AG09319 (cell line): ENCODE measurements at regions not wholly inside any gene's neighbourhood (a gene's known extent, or its start where the extent isn't known, plus 50 kb on each side); places are given as distances from the start of the nearest gene placed in this dataset.

ENCODE experiments used
- DNase-seq: peaks from one replicate; pipeline ENCODE4 v3.0.0-alpha.2; 2010; ENCODE audit warnings: low read depth; ENCODE audit errors: extremely low read depth
- TF ChIP-seq, protein P1 (sequence below): IDR thresholded peaks from 2 replicates; pipeline ENCODE4 v1.5.1; 2011; ENCODE audit warnings: low read depth, mild to moderate bottlenecking, inconsistent platforms, low read length, moderate library complexity

DNA sequence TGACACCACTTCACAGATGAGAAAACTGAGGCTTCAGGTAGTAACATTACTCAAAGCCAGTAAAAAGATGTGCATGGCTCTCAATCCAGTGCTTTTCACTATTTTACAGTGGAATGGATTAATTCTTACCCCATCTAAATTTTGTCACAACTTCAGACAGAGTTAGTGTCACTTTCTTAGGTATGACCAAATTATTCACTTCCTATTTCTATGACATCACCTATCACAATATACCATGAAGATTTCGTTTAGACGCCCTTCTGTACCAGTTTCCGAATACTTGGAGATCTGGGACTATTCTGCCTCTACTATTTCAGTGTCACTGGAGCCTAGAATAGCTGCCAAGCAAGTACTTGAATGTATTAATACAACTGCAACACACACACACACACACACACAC lies 437.5 kb downstream of the KLF12 start:
- no peak for DNase-seq
- TF ChIP-seq, protein P1, sequence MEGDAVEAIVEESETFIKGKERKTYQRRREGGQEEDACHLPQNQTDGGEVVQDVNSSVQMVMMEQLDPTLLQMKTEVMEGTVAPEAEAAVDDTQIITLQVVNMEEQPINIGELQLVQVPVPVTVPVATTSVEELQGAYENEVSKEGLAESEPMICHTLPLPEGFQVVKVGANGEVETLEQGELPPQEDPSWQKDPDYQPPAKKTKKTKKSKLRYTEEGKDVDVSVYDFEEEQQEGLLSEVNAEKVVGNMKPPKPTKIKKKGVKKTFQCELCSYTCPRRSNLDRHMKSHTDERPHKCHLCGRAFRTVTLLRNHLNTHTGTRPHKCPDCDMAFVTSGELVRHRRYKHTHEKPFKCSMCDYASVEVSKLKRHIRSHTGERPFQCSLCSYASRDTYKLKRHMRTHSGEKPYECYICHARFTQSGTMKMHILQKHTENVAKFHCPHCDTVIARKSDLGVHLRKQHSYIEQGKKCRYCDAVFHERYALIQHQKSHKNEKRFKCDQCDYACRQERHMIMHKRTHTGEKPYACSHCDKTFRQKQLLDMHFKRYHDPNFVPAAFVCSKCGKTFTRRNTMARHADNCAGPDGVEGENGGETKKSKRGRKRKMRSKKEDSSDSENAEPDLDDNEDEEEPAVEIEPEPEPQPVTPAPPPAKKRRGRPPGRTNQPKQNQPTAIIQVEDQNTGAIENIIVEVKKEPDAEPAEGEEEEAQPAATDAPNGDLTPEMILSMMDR, result no peak

DNA sequence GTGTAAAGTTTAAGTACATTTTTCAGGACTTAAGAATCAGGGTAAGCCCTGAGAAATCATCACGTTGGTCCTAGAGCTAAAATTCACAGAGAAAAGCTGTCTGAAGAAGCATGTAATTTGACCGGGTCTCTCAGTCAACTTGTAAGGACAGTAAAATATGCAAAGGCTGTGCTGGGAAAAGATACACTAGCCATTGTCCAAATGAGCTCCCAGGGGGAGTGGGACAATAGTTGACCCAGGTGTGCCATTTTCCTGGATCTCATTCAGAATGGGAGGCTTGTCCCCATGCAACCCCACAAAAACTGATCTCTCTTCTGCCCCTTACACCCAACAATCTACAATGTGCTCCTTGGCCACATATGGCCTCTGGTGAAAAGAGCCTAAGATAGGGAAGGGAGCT lies 437.9 kb downstream of the KLF12 start:
- TF ChIP-seq, protein P1, result no peak
- no peak for DNase-seq

DNA sequence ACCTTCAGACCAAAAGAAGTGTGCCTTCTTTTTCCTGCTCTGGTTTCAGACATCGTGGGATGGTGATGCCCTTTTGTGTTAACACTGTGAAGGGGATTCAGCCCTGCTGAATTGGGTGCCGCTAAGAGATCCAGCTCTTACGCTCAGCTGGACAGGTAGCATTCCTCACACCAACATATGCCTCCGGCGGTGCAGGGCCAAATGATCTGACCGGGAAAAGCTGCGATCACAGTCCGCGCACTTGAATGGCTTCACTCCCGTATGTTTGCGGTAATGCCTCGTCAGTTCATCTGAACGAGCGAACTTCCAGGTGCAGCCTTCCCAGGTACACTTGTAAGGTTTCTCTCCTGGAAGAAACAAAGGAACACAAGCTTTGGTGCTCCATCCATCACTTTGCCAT lies 438.9 kb downstream of the KLF12 start:
- TF ChIP-seq, protein P1, result no peak
- no peak for DNase-seq

DNA sequence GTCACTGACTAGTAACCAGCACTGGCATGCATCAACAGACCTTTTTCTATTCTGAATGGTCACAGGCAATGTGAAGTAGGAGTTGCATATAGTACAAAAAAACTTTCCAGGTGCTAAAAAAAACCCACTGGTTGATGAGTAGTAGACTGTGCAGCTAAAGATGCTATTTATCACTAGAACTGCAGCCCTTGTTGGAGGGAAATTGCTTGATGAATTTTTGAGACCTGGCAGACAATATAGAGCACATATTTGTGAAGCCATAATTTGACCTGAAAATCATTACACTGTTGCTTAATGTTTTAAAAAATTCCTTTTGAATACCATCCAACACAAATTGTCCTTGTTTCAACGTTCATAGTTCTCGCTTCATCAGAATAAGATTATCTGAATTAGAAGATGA lies 441.0 kb downstream of the KLF12 start:
- DNase-seq, result no peak
- TF ChIP-seq, protein P1, result no peak

DNA sequence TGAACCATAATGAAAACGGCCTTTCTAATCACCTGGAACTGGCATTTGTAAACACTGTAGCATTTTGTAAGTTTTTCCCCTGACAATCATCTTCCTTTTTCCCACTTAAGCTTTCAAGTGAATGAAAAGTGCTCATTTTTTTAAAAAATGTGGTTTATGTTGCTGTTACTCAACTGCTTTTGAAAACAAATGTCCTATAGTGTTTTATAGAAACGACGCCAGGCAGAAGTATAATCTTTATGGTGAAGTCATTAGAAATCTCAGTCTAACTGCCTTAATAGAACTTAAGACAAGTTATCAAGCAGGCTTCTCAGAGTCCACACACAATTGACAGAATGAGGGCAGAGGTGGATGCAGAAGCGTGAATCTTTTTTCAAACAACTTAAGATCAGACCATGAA lies 442.3 kb downstream of the KLF12 start:
- no peak for DNase-seq
- TF ChIP-seq, protein P1, result no peak

DNA sequence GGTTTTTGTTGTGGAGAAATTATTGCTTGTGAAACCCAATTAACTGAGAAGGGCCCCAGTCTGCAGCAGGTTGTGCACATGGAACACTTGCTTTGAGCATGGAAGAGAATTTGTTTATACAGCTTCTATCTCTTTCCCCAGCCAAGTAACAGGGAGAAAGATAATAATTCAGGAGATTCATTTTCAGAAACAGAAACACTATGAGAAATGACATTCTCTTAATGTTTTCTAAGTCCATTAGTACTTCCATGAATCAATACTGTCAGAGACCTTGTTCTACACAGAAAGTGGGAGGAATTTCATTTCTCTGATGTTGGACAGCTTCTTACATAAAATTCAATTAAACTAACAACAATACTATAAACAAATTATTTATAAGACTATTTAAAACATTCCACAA lies 446.3 kb downstream of the KLF12 start:
- no peak for DNase-seq
- TF ChIP-seq, protein P1, result no peak

DNA sequence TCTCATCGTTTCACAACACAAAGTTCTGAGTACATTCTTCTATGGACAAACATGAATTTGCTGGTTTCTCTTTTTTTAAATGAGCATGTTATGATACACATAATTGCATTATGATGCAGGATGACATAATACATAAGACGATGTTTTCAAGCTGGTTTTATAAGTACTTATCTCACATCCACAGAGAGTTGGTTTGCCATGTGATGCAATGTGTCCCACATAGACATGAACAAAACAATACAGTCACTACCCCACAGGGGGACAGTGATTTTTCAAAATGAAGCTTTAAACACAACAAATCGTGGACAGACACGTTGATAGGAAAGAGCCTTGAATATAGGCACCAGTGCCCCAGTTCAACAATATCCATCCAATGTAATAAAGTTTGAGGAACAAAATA lies 447.1 kb downstream of the KLF12 start:
- TF ChIP-seq, protein P1, result no peak
- no peak for DNase-seq
